ENCODE measurements at regions not wholly inside any gene's neighbourhood (a gene's known extent, or its start where the extent isn't known, plus 50 kb on each side); places are given as distances from the start of the nearest gene placed in this dataset.

- no peak for TF ChIP-seq CEBPZ (IDR thresholded peaks at IDR 0.05; ENCODE audit: low read depth, low read length)
These were observed 1115.1 kb upstream of the CNTN5 start (continued) for GRCh38 chr11:97905671-97906070.

- ChIA-PET RAD21 (ENCODE audit: unreplicated experiment) (no interaction called here), POLR2A (no interaction called here), CTCF (no interaction called here), SMC1A (ENCODE audit: uncharacterized antibody, unreplicated experiment) (interaction anchor here (1.2 kb wide), 1 partner anchor 9 kb away, joined by 3 read pairs; no protein-coding TSS in a partner anchor)
- intact Hi-C loops (cut with micrococcal nuclease; ENCODE audit: unreplicated experiment) = no loop called here
- in situ Hi-C loops (cut with MboI) = no loop called here
- H3K27me3 ChIP-seq (replicated peaks in 1 of 2; ENCODE audit: control insufficient read depth in 2 of 2, insufficient read depth in 2 of 2, low read length in 1 of 2) = no peaks in the 10 kb centered on the region
- no peak overlapping the region for H2AFZ ChIP-seq (ENCODE audit: control insufficient read depth, low read depth, low read length)
- H3K36me3 ChIP-seq (ENCODE audit: control insufficient read depth in 2 of 2, insufficient read depth in 2 of 2, low read length in 1 of 2) = no peaks in the 10 kb centered on the region
- ATAC-seq (no peak), FAIRE-seq (no peak), DNase-seq (ENCODE audit: low read depth, low spot score) (no peak)
- H3K4me3 ChIP-seq = no peak overlapping the region
- H3K4me1 ChIP-seq (ENCODE audit: control insufficient read depth, insufficient read depth, low read length) = no peaks in the 10 kb centered on the region
- no peaks in the 10 kb centered on the region for H3K9me3 ChIP-seq (replicated peaks; ENCODE audit: control insufficient read depth, insufficient read depth, low read length)
- no peak overlapping the region for H3K27ac ChIP-seq (ENCODE audit: control insufficient read depth, insufficient read depth)
- WGBS (ENCODE audit: insufficient coverage, insufficient replicate concordance, low lambda C conversion rate, missing lambda C conversion rate) = 2% methylated on average over 5 of the region's 5 CpGs
- H3K9ac ChIP-seq (ENCODE audit: control insufficient read depth, insufficient read depth, low read length) = no peak overlapping the region
- no peaks in the 10 kb centered on the region for H4K20me1 ChIP-seq (ENCODE audit: control insufficient read depth, insufficient read depth)
- H3K4me2 ChIP-seq (ENCODE audit: control insufficient read depth, insufficient read depth) = no peak overlapping the region
- BruUV-seq (replicated peaks) = no TSS peak
- no peaks in the 10 kb centered on the region for H3K79me2 ChIP-seq (ENCODE audit: control insufficient read depth, insufficient read depth, low read length)
- TF ChIP-seq PBX3 (IDR thresholded peaks at IDR 0.05; ENCODE audit: insufficient replicate concordance, low read depth, low read length) (no peak), RCOR1 (conservative IDR thresholded peaks at IDR 0.05; ENCODE audit: low read depth, low read length) (no peak), BCLAF1 (IDR thresholded peaks at IDR 0.05) (no peak), HDAC6 (IDR thresholded peaks at IDR 0.05; ENCODE audit: unreplicated experiment) (no peak), BCL11A (IDR thresholded peaks at IDR 0.05; ENCODE audit: low read depth, low read length) (no peak), FOXM1 (IDR thresholded peaks at IDR 0.05; ENCODE audit: low read depth, low read length) (no peak), POU2F2 (IDR thresholded peaks at IDR 0.05; ENCODE audit: borderline replicate concordance, low read depth, low read length) (no peak), MEF2B (IDR thresholded peaks at IDR 0.05; ENCODE audit: partially characterized antibody, poor library complexity, severe bottlenecking) (no peak), RFX5 (IDR thresholded peaks at IDR 0.05; ENCODE audit: low read depth, low read length) (no peak), RB1 (IDR thresholded peaks at IDR 0.05; ENCODE audit: borderline replicate concordance) (no peak), POLR2AphosphoS5 (IDR thresholded peaks at IDR 0.05; ENCODE audit: low read length) (no peak), SMARCA5 (IDR thresholded peaks at IDR 0.05) (no peak), RELB (IDR thresholded peaks at IDR 0.05; ENCODE audit: low read depth) (no peak), GABPA (IDR thresholded peaks at IDR 0.05; ENCODE audit: low read depth) (no peak)
These were observed 1112.4 kb upstream of the CNTN5 start for GRCh38 chr11:97908354-97908753.

All from GM12878 (cell line).